ENCODE measurements at regions not wholly inside any gene's neighbourhood (a gene's known extent, or its start where the extent isn't known, plus 50 kb on each side); places are given as distances from the start of the nearest gene placed in this dataset.

DNA sequence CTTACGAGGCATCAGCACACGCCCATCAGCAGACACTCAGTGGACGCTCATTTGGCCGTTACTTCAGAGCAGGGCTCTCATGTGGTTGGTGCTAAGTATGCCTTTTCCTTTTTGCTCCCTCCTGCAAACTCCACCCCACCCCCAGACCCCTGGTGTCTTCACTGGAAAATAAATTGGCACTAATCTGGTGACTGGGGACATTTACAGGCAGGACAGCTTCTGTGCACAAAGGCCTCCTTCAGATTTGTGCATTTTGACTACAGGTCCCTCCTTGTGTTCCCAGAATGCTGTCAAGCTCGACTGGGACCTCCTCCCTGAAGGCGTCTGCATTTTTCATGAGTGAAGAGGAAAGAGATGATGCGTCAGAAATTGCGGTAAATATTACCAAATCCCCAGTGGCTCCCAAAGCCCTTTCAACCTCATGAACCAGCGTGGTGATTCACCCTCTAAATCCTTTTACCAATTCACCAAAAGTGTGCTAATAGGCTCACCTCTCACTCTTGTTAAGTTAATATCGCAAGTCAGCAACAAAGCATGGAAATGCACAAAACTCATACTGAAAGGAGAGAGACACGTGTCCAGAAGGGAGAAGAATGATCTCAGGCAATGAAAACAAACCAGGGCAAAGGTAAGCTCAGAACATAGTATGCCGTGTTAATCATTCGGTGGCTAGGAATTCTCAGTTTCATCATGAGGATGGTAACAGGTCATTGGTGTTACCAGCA is 119.0 kb downstream of the NKX6-1 start:
- peak; percentile 7 for DNase-seq (ENCODE audit: low read depth, low spot score)

DNA sequence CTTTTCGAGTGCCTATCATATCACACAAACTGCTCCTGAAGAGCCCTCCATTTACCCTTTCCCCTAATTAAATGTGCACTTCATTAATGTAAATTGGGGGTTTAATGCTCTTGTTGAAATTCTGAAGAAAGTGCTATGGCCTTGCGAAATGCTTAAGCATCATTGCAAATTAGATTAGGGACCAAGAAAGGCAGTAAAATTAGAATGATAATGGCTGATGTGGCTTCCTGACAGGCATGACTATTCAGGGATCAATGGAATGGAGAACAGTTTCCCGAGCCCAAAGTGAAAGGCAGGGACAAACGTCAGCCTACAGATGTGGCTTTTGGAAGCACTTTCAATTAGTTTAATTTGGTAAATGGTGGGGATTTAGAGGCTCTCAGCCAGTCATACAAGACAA is 120.1 kb downstream of the NKX6-1 start:
- peak; percentile 53 for DNase-seq (ENCODE audit: low read depth, low spot score)

DNA sequence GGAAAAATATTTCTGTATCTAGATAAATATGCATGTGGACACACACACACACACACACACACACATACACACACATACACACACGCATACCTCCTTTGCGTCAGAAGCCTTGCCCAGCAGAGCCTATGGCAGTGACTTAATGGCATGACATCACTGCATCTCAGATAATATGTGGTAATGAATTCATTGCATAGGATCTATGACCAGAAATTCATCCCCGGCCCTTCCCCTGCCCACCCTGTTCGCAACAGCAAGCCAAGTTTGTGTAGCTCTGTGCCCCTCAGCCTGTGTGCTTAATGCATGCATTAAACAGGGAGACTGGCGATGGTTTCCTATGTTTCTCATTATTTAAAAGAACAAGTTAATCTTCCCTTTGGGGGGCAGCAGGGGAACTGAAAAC is 120.7 kb downstream of the NKX6-1 start:
- no peak for DNase-seq (ENCODE audit: low read depth, low spot score)

DNA sequence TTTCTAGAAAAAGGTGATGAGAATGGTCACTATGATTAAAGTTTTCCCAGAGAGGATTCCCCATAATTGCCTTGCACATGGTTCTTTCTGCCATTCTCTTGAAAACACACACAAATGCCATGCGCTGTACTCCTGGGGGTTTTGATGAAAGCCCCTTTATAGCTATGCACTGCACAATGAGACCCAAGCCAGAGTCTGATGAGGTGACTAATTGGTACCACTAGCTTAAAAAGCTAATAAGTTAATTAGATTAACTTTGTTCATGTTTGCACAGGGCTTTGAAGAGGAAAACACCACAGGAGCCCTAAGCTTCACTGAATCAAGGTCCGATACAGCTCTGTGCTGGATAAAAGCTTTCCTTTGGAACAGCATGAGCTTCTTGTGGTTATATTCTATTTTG is 132.2 kb downstream of the NKX6-1 start:
- no peak for DNase-seq (ENCODE audit: low read depth, low spot score)

DNA sequence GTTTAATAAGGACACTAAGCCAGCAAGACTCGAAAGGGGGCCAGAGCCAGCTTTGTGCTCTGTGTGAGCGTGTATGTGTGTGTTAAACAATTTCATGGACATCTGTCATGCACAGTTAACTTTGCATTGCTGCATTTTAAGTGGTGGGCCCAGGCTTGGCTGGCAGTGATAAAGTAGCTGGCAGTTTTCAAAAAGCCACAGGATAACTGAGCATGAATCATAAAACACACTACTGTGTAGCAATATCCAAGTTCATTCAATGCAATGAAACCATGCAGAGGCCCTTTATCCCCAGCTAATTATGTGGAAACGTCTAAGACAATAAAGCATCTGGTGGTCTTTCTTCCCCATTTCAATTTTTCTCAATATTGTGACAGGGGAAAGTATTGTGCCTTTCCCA is 132.9 kb downstream of the NKX6-1 start:
- no peak for DNase-seq (ENCODE audit: low read depth, low spot score)

DNA sequence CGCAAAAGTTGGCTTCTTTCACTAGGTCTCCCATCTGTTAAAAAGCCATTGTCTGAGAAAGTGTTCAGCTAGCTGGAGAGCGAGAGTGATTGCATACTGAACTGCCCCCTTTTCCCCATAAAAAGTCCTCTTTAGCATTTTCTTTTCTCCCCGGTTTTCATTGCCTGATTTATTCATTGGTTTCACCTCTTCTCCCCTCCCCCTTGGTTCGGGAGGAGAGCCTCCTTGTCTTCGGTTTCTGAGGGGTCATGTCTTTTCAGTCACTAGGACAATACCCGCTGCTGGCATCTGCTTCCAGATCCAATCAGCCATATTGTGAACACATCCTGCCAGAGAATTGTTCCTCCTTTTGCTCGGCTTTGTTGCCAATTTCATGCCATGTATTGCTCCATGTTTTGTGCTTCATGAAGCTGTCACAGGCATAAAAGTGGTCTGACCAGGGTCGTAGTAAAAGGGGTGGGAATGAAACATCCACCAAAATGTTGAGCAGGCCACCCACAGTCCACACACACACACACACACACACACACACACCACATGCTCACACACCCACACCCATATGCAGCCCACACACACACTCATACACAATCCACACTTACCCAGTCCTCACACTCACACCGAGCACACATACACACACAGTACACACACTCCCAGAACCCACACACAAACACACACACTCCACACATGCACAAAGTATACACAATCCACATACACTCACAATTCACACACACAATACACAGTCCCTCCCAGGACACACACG is 136.0 kb downstream of the NKX6-1 start:
- no peak for DNase-seq (ENCODE audit: low read depth, low spot score)

DNA sequence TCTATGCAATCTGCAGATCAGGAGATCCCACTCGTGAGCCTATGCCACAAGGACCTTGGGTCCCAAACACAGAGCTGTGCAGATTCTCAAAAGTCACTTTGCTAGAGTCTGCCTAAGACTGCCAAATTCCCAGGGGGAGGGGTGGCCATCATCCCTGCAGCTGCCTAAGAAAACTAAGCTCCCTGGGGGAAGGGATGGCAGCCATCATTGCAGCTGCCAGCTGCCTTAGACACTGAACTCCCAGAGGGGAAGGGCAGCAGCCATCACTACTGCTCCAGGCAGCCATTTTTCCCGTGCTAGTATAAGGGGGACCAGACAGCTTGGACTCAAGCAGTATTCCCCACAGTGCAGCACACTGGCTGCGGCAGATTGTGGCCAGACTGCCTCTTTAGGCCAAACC is 156.9 kb downstream of the NKX6-1 start:
- DNase-seq (ENCODE audit: low read depth, low spot score): no peak

DNA sequence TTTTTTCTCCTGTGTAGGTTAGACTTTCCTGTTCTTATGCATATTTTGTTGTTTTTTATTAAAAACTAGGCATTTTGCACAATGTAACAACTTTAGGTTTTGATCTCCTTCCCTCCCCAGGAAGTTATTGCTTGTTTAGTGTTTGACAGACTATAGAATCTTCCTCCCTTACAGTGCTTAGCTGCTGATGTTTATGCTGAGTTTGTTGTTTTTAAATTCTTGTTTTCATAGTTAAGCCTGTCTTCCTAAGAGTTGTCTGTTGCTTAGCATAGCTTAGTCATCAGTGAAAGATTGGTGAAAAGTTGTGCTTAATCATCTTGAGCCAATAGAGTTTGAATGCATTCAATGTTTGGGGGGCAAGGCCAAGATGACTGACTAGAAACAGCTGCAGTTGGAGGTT is 157.5 kb downstream of the NKX6-1 start:
- no peak for DNase-seq (ENCODE audit: low read depth, low spot score)

DNA sequence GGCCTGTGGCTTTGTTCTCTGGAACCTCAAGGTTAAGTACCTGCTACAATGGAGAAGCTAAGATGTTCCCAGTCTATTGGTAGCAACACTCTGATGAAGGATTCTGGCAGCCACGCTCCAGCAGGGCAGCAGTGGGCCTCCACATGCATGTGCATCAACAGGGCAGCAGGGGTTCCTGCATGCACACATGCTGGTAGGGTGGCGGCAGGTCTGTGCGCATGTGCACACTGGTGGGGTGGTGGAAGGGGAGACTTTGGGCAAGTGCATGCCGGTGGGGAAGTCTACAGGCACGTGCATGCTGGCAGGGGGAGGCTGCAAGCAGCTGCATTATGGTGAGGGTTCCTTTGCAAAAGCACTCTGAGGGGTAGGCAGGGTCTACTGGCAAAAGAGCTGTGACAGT is 160.7 kb downstream of the NKX6-1 start:
- DNase-seq (ENCODE audit: low read depth, low spot score): no peak

DNA sequence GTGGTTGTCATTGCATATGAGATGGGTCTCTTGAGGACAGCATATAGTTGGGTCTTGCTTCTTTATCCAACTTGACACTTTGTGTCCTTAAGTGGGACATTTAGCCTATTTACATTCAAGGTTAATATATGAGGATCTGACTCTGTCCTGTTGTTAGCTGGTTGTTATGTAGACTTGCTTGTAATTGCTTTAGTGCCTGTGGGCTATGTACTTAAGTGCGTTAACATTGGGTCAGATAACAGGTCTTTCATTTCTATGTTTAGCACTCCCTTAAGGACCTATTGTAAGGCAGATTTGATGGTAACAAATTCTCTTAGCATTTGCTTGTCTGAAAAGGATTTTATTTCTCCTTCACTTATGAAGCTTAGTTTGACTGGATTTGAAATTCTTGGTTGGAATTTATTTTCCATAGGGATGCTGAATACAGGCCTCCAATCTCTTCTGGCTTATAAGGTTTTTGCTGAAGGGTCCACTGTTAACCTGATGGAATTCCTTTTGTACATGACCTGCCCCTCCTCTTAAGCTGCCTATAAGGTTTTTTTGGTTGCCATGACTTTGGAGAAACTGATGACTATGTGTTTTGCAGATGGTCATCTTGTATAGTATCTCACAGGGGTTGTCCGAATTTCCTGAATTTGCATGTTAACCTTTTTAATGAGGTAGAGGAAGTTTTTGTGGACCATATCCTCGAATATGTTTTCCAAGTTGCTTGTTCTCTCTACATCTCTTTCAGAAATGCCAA is 162.0 kb downstream of the NKX6-1 start:
- DNase-seq (ENCODE audit: low read depth, low spot score): peak; percentile 14

DNA sequence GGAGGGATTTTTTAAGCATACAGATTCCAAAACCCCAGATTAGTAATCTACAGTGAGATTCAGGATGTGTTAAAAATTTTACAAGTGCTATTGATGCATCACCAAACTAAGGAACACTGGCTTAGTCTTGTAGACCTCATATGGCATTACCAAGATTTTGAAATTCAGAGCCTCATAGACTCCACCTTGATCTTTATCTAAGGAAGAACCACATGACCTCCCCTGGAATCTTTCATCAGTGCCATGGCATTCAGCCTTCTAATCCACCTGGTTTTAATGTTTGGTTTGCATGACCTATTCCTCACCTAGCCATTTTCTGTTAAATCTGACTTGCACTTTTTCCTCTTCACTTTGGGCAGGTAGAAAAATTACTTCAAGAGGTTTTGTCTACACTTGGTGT is 171.6 kb downstream of the NKX6-1 start:
- DNase-seq (ENCODE audit: low read depth, low spot score): no peak

DNA sequence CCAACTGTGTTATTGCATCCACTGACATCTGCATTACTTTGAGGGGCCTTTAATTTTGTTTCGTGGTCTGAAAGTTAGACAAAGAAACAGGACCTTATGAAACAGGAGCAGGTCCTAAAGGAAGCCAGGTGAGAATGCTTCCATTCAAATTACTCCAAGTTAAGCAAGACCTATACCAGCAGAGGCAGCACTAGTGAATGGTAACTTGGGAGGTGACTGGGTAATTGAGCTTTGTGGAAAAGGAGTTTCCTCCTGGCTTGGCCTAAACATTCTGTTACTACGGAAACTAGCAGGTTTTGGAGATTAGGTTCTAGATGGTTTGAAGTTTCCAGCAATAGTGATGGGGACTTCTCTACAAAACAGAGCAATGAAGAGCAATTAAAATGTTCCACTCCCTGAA is 173.5 kb downstream of the NKX6-1 start:
- DNase-seq (ENCODE audit: low read depth, low spot score): no peak

DNA sequence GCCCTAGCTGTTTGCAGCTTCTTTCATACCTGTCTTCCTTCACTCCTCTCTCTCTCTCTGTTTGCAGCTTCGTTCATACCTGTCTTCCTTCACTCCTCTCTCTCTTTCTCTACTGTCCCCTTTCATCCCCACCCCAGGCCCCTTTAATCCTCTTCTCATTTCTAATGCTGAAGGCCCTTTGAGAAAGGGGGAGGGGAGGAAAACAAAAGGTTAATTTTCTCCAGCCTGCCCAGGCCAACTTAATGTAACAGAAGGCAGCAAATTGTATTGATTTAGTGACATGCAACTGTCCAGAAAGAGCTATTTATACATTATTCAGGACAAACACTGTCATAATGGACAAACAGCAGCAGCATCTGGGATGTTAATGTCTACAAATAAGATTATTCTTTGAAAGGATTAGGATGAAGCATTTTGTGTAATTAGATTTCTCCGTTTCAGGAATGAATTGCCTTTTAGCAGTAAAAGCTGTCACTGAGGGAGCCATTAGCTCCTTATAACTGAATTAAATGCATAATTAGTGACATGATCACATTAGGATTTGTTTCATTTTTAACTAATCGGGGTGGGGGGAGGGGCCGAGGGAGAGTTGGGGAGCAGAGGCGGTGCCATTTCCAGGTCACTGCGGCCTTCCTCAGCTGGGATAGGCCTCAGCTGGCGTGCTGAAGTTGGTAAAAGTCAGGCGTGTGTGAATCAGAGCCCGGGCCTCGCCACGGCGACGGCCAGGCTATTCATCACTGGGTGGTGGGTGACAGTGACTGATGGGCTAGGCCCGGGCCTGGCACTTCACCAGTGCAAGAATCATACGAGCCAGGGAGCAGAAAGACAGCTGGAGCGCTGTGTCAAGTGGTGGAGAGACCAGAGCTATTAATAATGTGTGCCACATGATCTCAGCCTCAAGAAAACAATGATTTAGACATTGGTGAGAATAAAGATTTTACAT is 174.5 kb downstream of the NKX6-1 start:
- peak; percentile 45 for DNase-seq (ENCODE audit: low read depth, low spot score)

DNA sequence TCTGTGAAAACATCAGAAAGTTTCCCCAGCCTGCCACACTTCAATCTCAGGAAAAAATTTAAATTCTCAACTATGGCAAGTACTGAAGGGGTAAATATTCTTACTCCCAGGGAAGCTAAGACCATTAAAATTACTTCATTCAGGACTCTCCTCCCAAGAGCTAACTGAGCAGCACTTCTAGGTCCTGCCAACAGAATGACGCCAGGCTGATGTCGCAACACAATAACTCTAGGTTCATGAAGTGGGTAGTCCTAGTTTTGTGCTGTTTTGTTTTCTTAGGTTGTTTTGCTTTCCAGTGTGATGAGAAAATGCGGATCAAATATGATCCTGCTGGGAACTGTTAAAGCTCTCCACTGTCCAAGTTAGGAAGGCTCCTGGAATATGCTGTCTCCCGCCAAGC is 180.0 kb downstream of the NKX6-1 start:
- DNase-seq (ENCODE audit: low read depth, low spot score): no peak

DNA sequence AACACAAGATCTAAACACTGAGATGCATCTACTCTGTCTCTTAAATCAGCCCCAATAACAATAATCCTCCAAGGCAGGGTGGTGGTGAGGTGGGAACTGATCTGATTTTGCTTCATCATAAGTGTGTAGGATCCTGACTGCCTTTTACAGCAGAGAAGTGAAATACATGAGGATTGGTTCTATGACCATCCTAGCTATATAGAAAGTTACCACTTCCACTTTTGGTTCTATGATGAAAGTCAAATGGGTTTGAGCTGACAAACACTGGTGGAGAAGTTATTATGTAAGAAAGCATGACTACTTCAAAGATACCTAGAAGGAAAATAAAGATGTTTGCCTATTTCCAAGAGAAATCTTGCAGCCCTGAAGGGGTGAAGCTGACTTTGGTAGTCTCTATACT is 181.6 kb downstream of the NKX6-1 start:
- no peak for DNase-seq (ENCODE audit: low read depth, low spot score)

DNA sequence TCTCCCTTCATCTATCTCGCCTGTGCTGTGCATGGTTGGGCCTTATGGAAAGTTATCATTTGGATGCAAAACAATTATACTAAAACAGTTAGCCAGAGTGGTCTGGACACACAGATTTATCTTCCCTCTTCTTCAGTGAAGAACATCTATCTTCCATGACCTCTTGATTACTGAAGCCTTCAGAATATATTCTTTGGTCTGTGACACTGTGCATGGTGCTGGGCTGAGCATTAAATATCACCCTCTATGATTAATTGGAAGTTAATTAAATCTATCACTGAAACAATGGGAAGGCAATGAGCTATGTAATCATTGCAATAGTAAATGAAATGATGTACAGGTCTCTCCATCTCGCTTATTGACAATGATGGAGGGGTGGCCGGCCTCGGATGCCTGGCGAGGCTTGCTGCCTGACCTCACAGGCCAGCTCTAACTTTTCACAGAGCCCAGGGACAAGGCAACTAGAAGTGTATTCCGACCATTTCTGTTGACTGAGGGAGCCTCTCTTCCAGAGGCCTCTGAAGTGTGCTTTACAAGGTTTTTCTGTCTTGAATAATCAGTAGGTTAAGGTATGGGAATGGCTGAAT is 186.6 kb downstream of the NKX6-1 start:
- DNase-seq (ENCODE audit: low read depth, low spot score): no peak

DNA sequence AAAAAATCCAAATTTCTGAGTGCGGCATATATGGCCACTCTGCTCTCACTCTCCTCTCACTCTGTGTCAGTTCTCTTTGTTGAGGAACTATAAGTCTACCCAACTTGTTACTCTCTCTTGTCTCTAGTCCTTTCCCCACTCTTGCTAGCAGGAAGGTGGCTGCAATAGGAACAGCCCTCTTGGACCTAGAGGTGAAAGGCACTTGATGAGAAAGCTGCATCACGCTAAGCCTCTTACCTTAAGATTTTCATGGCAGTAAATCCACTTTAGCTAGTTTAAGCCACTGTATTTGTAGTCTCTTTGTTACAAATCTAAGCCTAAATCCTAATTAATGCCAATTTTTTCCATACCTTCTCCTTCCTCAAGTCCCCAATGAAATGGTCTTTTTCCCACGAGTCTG is 189.9 kb downstream of the NKX6-1 start:
- no peak for DNase-seq (ENCODE audit: low read depth, low spot score)

DNA sequence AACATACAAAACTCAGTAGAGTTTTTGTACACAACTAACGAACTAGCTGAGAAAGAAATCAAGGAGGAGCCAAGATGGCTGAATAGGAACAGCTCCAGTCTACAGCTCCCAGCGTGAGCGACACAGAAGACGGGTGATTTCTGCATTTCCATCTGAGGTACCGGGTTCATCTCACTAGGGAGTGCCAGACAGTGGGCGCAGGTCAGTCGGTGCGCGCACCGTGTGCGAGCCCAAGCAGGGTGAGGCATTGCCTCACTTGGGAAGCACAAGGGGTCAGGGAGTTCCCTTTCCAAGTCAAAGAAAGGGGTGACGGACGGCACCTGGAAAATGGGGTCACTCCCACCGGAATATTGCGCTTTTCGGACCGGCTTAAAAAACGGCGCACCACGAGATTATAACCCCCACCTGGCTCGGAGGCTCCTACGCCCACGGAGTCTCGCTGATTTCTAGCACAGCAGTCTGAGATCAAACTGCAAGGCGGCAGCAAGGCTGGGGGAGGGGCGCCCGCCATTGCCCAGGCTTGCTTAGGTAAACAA is 200.3 kb downstream of the NKX6-1 start:
- DNase-seq (ENCODE audit: low read depth, low spot score): peak; percentile 6

DNA sequence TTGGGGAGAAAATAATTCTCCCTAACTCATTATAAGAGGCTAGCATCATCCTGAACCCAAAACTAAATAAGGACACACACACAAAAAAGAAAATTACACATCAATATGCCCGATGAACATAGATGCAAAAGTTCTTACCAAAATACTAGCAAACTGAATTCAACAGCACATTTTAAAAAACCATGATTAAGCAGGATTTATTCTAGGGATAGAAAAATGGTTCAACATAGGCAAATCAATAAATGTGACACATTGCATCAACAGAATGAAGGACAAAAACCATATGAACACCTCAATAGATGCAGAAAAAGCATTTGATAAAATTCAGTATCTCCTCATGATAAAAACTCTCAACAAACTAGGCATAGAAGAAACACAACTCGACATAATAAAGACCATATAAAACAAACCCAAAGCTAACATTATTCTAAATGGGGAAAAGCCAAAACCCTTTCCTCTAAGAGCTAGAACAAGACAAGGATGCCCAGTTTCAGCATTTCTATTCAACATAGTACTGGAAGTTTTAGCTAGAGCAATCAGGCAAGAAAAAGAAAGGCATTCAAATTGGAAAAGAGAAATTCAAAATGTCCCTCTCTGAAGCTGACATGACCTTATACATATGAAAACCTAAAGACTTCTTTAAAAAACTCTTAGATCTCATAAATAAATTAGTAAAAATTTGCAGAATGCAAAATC is 200.9 kb downstream of the NKX6-1 start:
- no peak for DNase-seq (ENCODE audit: low read depth, low spot score)

DNA sequence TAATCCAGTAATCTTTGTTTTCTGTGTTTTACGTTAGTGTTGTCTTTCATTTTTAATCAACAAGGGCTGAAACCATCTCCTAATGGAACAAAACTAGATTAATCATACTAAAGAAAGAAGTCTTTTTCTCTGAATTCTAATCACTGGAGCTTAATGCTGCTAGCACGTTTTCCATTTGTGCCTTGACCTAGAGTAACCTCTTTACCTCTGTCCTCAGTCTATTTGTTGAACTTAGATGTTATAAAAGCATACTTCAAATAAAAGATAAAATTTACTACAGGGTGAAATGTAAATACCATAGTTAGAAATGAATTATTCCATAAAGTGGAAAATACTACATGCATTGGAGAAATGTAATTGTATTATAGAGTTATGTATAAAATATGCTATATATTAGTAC is 207.1 kb downstream of the NKX6-1 start:
- no peak for DNase-seq (ENCODE audit: low read depth, low spot score)
